Natural killer cell (primary cell): ENCODE measurements at regions not wholly inside any gene's neighbourhood (a gene's known extent, or its start where the extent isn't known, plus 50 kb on each side); places are given as distances from the start of the nearest gene placed in this dataset.
"Not testable (repeated sequence)": the region's sequence is repeated elsewhere in the genome, so short reads cannot be mapped to it uniquely, and the experiment has no call there.

Experiments
- ATAC-seq, 3 donors: fragments of 150-1000 bp in 2 of 3; fragments of 200-7000 bp in 1 of 3; cut with Tn5 transposase; 1 replicate in 1 of 3; 2 replicates in 2 of 3; pipeline ENCODE4 v1.10.0; 2021; ENCODE audit warnings: mild to moderate bottlenecking in 2 of 3, moderate library complexity in 2 of 3
- DNase-seq, 2 donors: peaks; one replicate each; pipeline versions ENCODE4 v3.0.0 to v3.0.0-alpha.2; 2013 to 2021; ENCODE audit warnings: mixed read lengths in 1 of 2
- H3K27ac ChIP-seq: one replicate; pipeline ENCODE4 v1.5.1; 2013; ENCODE audit warnings: mild to moderate bottlenecking, low read length
- H3K27me3 ChIP-seq: one replicate; pipeline ENCODE4 v1.6.1; 2013; ENCODE audit warnings: low read length; ENCODE audit not compliant: control insufficient read depth, insufficient read depth
- H3K36me3 ChIP-seq: one replicate; pipeline ENCODE4 v1.6.1; 2013; ENCODE audit warnings: low read length; ENCODE audit not compliant: control insufficient read depth, insufficient read depth
- H3K4me1 ChIP-seq: one replicate; pipeline ENCODE4 v1.6.1; 2013; ENCODE audit warnings: low read length; ENCODE audit not compliant: control insufficient read depth, insufficient read depth
- H3K4me3 ChIP-seq: one replicate; pipeline ENCODE4 v1.5.1; 2013; ENCODE audit warnings: low read length
- H3K9me3 ChIP-seq: one replicate; pipeline ENCODE4 v1.6.1; 2013; ENCODE audit warnings: low read length; ENCODE audit not compliant: control insufficient read depth, insufficient read depth
- H3K27ac Mint-ChIP-seq, 2 donors: one replicate each; pipeline ENCODE4 v1.8.0; 2022; ENCODE audit warnings: mild to moderate bottlenecking in 2 of 2, mixed read lengths in 2 of 2, moderate library complexity in 1 of 2
- H3K27me3 Mint-ChIP-seq, 2 donors: one replicate each; pipeline ENCODE4 v1.8.0; 2022; ENCODE audit warnings: low read depth in 2 of 2, mixed read lengths in 2 of 2
- H3K36me3 Mint-ChIP-seq: one replicate; pipeline ENCODE4 v1.8.0; 2022; ENCODE audit warnings: mixed read lengths
- H3K4me1 Mint-ChIP-seq, 2 donors: one replicate each; pipeline ENCODE4 v1.8.0; 2022; ENCODE audit warnings: mixed read lengths in 2 of 2
- H3K4me3 Mint-ChIP-seq: one replicate; pipeline ENCODE4 v1.8.0; 2022; ENCODE audit warnings: mild to moderate bottlenecking, moderate library complexity, mixed read lengths
- H3K9me3 Mint-ChIP-seq, 2 donors: one replicate each; pipeline ENCODE4 v1.8.0; 2022; ENCODE audit warnings: mixed read lengths in 2 of 2
- WGBS: methylation state at CpG from one replicate; pipeline ENCODE4 v1.1.7; 2013; ENCODE audit warnings: missing lambda C conversion rate; ENCODE audit not compliant: insufficient coverage; 5-methylcytosine and 5-hydroxymethylcytosine counted together
- intact Hi-C: fragments of 100-400 bp; cut with micrococcal nuclease; formaldehyde crosslinking; loops from one replicate; pipeline ENCODE4 v1.14.2; 2022
- TF ChIP-seq, protein P1 (sequence below): fragments of 200-600 bp; IDR thresholded peaks from one replicate; pipeline ENCODE4 v1.8.0; 2022; ENCODE audit warnings: antibody characterized with exemption

DNA sequence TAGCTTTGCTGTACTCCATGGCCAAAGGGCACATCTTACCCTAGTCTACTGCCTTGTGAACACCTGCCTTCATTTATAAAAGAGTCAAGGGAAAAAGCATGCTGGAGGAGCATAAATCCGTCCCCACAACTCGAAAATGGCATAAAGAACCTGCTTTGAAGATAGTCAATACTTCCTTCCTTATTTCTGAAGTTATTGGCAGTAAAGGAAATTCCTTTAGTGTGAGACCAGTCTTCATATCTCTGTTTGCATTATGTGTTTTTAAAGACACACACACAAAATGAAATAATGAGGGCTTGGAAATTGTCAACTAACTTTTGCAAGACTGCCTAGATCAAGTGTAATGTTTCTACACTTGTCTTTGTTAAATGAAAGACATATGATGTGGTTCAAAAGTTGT is 408.4 kb downstream of the SPRY2 start:
- no peaks in the 10 kb centered on the region for H3K36me3 ChIP-seq
- WGBS: 44% methylated on average over 2 of the region's 2 CpGs
- Mint-ChIP-seq H3K27ac (no peak overlapping the region), H3K4me3 (no peak overlapping the region), H3K36me3 (no peaks in the 10 kb centered on the region), H3K27me3 (no peaks in the 10 kb centered on the region), H3K9me3 (peaks cover 2 to 3% of the 10 kb centered on the region in 2 donors), H3K4me1 (no peaks in the 10 kb centered on the region)
- H3K27ac ChIP-seq: no peak overlapping the region
- H3K4me1 ChIP-seq: no peaks in the 10 kb centered on the region
- TF ChIP-seq, protein P1, sequence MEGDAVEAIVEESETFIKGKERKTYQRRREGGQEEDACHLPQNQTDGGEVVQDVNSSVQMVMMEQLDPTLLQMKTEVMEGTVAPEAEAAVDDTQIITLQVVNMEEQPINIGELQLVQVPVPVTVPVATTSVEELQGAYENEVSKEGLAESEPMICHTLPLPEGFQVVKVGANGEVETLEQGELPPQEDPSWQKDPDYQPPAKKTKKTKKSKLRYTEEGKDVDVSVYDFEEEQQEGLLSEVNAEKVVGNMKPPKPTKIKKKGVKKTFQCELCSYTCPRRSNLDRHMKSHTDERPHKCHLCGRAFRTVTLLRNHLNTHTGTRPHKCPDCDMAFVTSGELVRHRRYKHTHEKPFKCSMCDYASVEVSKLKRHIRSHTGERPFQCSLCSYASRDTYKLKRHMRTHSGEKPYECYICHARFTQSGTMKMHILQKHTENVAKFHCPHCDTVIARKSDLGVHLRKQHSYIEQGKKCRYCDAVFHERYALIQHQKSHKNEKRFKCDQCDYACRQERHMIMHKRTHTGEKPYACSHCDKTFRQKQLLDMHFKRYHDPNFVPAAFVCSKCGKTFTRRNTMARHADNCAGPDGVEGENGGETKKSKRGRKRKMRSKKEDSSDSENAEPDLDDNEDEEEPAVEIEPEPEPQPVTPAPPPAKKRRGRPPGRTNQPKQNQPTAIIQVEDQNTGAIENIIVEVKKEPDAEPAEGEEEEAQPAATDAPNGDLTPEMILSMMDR: no peak
- DNase-seq (no peak), ATAC-seq (no peak)
- no peak overlapping the region for H3K4me3 ChIP-seq
- H3K27me3 ChIP-seq: no peaks in the 10 kb centered on the region
- intact Hi-C loops: no loop called here
- H3K9me3 ChIP-seq: no peaks in the 10 kb centered on the region

DNA sequence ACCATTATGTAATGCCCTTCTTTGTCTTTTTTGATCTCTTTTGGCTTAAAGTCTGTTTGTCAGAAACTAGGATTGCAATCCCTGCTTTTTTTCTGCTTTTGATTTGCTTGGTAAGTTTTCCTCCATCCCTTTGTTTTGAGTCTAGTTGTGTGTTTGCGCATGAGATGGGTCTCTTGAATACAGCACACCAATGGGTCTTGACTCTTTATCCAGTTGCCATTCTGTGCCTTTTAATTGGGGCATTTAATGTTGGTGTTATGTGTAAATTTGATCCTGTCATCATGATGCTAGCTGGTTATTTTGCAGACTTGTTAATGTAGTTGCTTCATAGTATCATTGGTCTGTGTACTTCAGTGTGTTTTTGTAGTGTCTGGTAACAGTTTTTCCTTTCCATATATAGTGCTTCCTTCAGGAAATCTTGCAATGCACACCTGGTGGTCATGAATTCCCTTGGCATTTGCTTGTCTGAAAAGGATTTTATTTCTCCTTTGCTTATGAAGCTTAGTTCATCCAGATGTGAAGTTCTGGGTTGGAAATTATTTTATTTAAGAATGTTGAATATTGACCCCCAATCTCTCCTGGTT is 416.9 kb downstream of the SPRY2 start:
- WGBS: 92% methylated on average over 1 of the region's 1 CpG
- intact Hi-C loops, H3K27ac ChIP-seq, H3K4me1 Mint-ChIP-seq, ATAC-seq, H3K27me3 Mint-ChIP-seq, H3K4me1 ChIP-seq, H3K27me3 ChIP-seq, H3K36me3 ChIP-seq, H3K4me3 Mint-ChIP-seq, H3K36me3 Mint-ChIP-seq, DNase-seq, H3K27ac Mint-ChIP-seq, H3K4me3 ChIP-seq, H3K9me3 ChIP-seq: not testable (repeated sequence)
- peaks cover 15 to 25% of the 10 kb centered on the region in 2 donors for H3K9me3 Mint-ChIP-seq

DNA sequence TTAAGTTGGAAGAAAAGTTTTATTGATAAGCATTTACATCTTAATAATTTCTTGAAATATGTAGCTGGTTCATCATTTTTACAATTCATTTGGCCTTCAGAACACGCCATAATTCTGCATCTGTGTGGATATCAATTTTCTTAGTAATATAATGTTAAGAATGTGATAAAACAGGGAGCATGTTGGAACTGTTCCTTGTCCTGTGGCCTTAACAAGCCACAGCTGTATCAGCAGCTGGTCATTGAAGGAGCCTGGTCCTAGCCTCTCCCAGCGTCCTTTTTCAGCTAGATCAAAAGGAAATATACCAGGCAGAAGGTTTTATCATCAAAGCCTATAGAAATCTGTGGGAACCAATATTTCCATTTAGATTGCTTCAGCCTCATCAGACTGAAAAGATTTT is 421.8 kb downstream of the SPRY2 start:
- H3K36me3 Mint-ChIP-seq: peaks cover 9% of the 10 kb centered on the region
- no peaks in the 10 kb centered on the region for H3K36me3 ChIP-seq
- peaks cover 11 to 14% of the 10 kb centered on the region in 2 donors for H3K9me3 Mint-ChIP-seq
- 79% methylated on average over 1 of the region's 2 CpGs for WGBS
- H3K27me3 ChIP-seq: no peaks in the 10 kb centered on the region
- H3K27me3 Mint-ChIP-seq: no peaks in the 10 kb centered on the region
- TF ChIP-seq, protein P1: no peak
- H3K4me1 ChIP-seq: no peaks in the 10 kb centered on the region
- no peak overlapping the region for H3K4me3 Mint-ChIP-seq
- intact Hi-C loops: no loop called here
- H3K27ac Mint-ChIP-seq: no peak overlapping the region
- H3K9me3 ChIP-seq: no peaks in the 10 kb centered on the region
- DNase-seq (no peak), ATAC-seq (no peak)
- no peak overlapping the region for H3K27ac ChIP-seq
- no peaks in the 10 kb centered on the region for H3K4me1 Mint-ChIP-seq
- no peak overlapping the region for H3K4me3 ChIP-seq

DNA sequence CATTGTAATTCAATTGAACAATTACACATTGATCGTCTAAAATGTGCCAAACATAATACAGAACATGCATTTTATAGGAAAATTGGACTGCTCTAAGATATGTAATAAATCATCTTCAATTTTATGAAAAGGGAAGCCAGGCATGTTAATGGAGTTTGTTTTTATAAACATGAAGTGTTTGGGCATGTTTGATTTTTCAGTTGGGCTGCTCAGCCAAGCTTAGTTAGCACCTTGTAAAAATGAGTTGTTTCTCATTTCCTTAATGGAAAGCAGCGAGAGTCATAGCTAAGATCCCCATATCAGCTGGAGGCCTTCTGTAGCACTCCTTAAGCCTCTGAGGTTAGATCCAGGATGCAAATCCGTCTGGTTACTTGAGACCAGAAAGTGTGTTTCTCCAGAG is 422.3 kb downstream of the SPRY2 start:
- no peaks in the 10 kb centered on the region for H3K4me1 Mint-ChIP-seq
- TF ChIP-seq, protein P1: no peak
- no peak overlapping the region for H3K27ac ChIP-seq
- H3K27ac Mint-ChIP-seq: no peak overlapping the region
- H3K27me3 ChIP-seq: no peaks in the 10 kb centered on the region
- WGBS: 47% methylated on average over 2 of the region's 3 CpGs
- H3K27me3 Mint-ChIP-seq: no peaks in the 10 kb centered on the region
- peaks cover 8% of the 10 kb centered on the region for H3K36me3 Mint-ChIP-seq
- no peak for DNase-seq
- no peaks in the 10 kb centered on the region for H3K9me3 ChIP-seq
- no peak for ATAC-seq
- H3K4me3 Mint-ChIP-seq: no peak overlapping the region
- intact Hi-C loops: no loop called here
- H3K9me3 Mint-ChIP-seq: peaks cover 8 to 10% of the 10 kb centered on the region in 2 donors
- no peaks in the 10 kb centered on the region for H3K4me1 ChIP-seq
- H3K4me3 ChIP-seq: no peak overlapping the region
- H3K36me3 ChIP-seq: no peaks in the 10 kb centered on the region
